22Rv1 (cell line): ENCODE measurements at regions not wholly inside any gene's neighbourhood (a gene's known extent, or its start where the extent isn't known, plus 50 kb on each side); places are given as distances from the start of the nearest gene placed in this dataset.

Experiments used
- ZFX ChIP-seq: fragments of 450-650 bp; IDR thresholded peaks from 2 replicates; pipeline ENCODE4 v1.6.1; 2017; ENCODE audit warnings: antibody characterized with exemption, borderline replicate concordance
- TF ChIP-seq, protein P1 (sequence below): fragments of 450-650 bp; IDR thresholded peaks from 2 replicates; pipeline ENCODE4 v1.5.1; 2017; ENCODE audit warnings: mild to moderate bottlenecking

- TF ChIP-seq, protein P1, sequence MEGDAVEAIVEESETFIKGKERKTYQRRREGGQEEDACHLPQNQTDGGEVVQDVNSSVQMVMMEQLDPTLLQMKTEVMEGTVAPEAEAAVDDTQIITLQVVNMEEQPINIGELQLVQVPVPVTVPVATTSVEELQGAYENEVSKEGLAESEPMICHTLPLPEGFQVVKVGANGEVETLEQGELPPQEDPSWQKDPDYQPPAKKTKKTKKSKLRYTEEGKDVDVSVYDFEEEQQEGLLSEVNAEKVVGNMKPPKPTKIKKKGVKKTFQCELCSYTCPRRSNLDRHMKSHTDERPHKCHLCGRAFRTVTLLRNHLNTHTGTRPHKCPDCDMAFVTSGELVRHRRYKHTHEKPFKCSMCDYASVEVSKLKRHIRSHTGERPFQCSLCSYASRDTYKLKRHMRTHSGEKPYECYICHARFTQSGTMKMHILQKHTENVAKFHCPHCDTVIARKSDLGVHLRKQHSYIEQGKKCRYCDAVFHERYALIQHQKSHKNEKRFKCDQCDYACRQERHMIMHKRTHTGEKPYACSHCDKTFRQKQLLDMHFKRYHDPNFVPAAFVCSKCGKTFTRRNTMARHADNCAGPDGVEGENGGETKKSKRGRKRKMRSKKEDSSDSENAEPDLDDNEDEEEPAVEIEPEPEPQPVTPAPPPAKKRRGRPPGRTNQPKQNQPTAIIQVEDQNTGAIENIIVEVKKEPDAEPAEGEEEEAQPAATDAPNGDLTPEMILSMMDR: no peak
- TF ChIP-seq ZFX: no peak
Observed at GRCh38 chr2:58677748-58678147, 436.6 kb upstream of the FANCL start.
